ENCODE measurements at regions not wholly inside any gene's neighbourhood (a gene's known extent, or its start where the extent isn't known, plus 50 kb on each side); places are given as distances from the start of the nearest gene placed in this dataset.

GRCh38 chr20:6629564-6629963, 137.9 kb upstream of the BMP2 start:
- no peaks in the 10 kb centered on the region for H3K4me1 Mint-ChIP-seq (ENCODE audit: low read depth)
- no peak for ATAC-seq (ENCODE audit: poor library complexity)
- ChIA-PET CTCF (no interaction called here), POLR2A (no interaction called here)
- peaks cover 10% of the 10 kb centered on the region for H3K9me3 Mint-ChIP-seq
- intact Hi-C loops (cut with DNase I, micrococcal nuclease), result no loop called here
- no peak for DNase-seq
- no peaks in the 10 kb centered on the region for H3K27me3 Mint-ChIP-seq
- H3K27ac ChIP-seq (ENCODE audit: low read depth in 1 of 2, low read length in 2 of 2), result no peak overlapping the region
- no peaks in the 10 kb centered on the region for H3K36me3 ChIP-seq (ENCODE audit: insufficient read depth, low read length)
- no peak for TF ChIP-seq CTCF (IDR thresholded peaks at IDR 0.05)
- H3K4me3 Mint-ChIP-seq, result no peak overlapping the region
- H3K27ac Mint-ChIP-seq, result no peak overlapping the region
- H3K4me3 ChIP-seq (ENCODE audit: low read length), result no peak overlapping the region
- no peaks in the 10 kb centered on the region for H3K9me3 ChIP-seq (ENCODE audit: control insufficient read depth in 1 of 2, insufficient read depth in 1 of 2, low read length in 2 of 2)
- H3K36me3 Mint-ChIP-seq (ENCODE audit: low read depth), result no peaks in the 10 kb centered on the region
- H3K4me1 ChIP-seq (ENCODE audit: insufficient read depth, low read length), result no peaks in the 10 kb centered on the region
- no peaks in the 10 kb centered on the region for H3K27me3 ChIP-seq (ENCODE audit: control insufficient read depth in 1 of 2, insufficient read depth in 2 of 2, low read length in 2 of 2)

GRCh38 chr20:6626805-6627204, 140.7 kb upstream of the BMP2 start:
- Histone ChIP-seq H3K9me3 (ENCODE audit: control insufficient read depth in 1 of 2, insufficient read depth in 1 of 2, low read length in 2 of 2) (no peaks in the 10 kb centered on the region), H3K4me1 (ENCODE audit: insufficient read depth, low read length) (no peaks in the 10 kb centered on the region), H3K27ac (ENCODE audit: low read depth in 1 of 2, low read length in 2 of 2) (no peak overlapping the region), H3K36me3 (ENCODE audit: insufficient read depth, low read length) (no peaks in the 10 kb centered on the region), H3K4me3 (ENCODE audit: low read length) (no peak overlapping the region), H3K27me3 (ENCODE audit: control insufficient read depth in 1 of 2, insufficient read depth in 2 of 2, low read length in 2 of 2) (no peaks in the 10 kb centered on the region)
- Mint-ChIP-seq H3K27ac (no peak overlapping the region), H3K36me3 (ENCODE audit: low read depth) (no peaks in the 10 kb centered on the region), H3K4me1 (ENCODE audit: low read depth) (no peaks in the 10 kb centered on the region), H3K9me3 (peaks cover 10% of the 10 kb centered on the region), H3K4me3 (no peak overlapping the region), H3K27me3 (no peaks in the 10 kb centered on the region)
- DNase-seq, result no peak
- no peak for TF ChIP-seq CTCF (IDR thresholded peaks at IDR 0.05)
- ATAC-seq (ENCODE audit: poor library complexity), result no peak
- intact Hi-C loops (cut with DNase I, micrococcal nuclease), result no loop called here
- ChIA-PET CTCF (no interaction called here), POLR2A (no interaction called here)

GRCh38 chr20:6623989-6624388, 143.5 kb upstream of the BMP2 start:
- ChIA-PET POLR2A (no interaction called here), CTCF (no interaction called here)
- no peaks in the 10 kb centered on the region for H3K4me1 ChIP-seq (ENCODE audit: insufficient read depth, low read length)
- Mint-ChIP-seq H3K4me1 (ENCODE audit: low read depth) (no peaks in the 10 kb centered on the region), H3K27me3 (no peaks in the 10 kb centered on the region), H3K27ac (no peak overlapping the region), H3K36me3 (ENCODE audit: low read depth) (no peaks in the 10 kb centered on the region), H3K9me3 (peaks cover 6% of the 10 kb centered on the region), H3K4me3 (no peak overlapping the region)
- DNase-seq (no peak), ATAC-seq (ENCODE audit: poor library complexity) (no peak)
- no peaks in the 10 kb centered on the region for H3K36me3 ChIP-seq (ENCODE audit: insufficient read depth, low read length)
- no peaks in the 10 kb centered on the region for H3K9me3 ChIP-seq (ENCODE audit: control insufficient read depth in 1 of 2, insufficient read depth in 1 of 2, low read length in 2 of 2)
- no peak overlapping the region for H3K27ac ChIP-seq (ENCODE audit: low read depth in 1 of 2, low read length in 2 of 2)
- no peak for TF ChIP-seq CTCF (IDR thresholded peaks at IDR 0.05)
- intact Hi-C loops (cut with DNase I, micrococcal nuclease), result no loop called here
- no peak overlapping the region for H3K4me3 ChIP-seq (ENCODE audit: low read length)
- no peaks in the 10 kb centered on the region for H3K27me3 ChIP-seq (ENCODE audit: control insufficient read depth in 1 of 2, insufficient read depth in 2 of 2, low read length in 2 of 2)
